NT2/D1 (cell line): ENCODE measurements at regions not wholly inside any gene's neighbourhood (a gene's known extent, or its start where the extent isn't known, plus 50 kb on each side); places are given as distances from the start of the nearest gene placed in this dataset.

Experiments used
- YY1 ChIP-seq: IDR thresholded peaks from 2 replicates; pipeline ENCODE4 v1.6.1; 2011; ENCODE audit not compliant: insufficient read length, insufficient read depth
- ZNF274 ChIP-seq: IDR thresholded peaks from 2 replicates; pipeline ENCODE4 v1.6.1; 2011; ENCODE audit warnings: mild to moderate bottlenecking, low read depth, low read length

DNA sequence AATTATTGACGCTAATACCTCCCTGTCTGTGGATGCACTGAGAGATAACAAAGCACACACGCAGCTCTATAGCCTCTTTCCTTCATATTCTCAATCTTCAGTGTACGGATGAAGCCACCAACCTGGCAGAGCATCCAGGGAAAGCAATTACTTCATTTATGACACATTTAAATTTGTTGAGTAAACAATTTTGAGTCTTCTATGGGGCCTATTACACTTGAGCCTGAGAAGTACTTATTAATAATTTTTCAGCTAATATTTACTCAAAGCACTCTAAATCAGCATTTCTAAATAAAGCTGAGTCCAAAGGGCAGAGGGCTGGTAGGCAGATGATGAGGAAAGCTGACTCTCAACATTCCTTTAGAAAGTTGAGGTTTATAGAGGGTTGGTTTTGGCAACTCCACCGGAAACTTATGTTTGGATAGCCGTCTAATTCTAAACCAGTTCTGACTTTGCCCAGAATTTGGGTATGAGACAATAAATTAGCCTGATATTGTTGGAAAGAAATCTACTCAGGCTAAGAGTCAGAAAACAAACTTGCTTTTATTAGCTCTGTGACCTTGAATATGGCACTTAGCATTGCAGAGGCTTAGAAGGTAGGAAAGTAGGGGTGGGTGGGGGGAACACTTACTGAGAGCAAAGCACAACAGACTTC lies 643.5 kb downstream of the CDH11 start:
- no peak for TF ChIP-seq ZNF274
- TF ChIP-seq YY1: no peak
